ENCODE measurements at regions not wholly inside any gene's neighbourhood (a gene's known extent, or its start where the extent isn't known, plus 50 kb on each side); places are given as distances from the start of the nearest gene placed in this dataset.

GRCh38 chr9:81833563-81834345, 94.5 kb upstream of the SPATA31D4 start:
- DNase-seq (ENCODE audit: low spot score) (no peak), ATAC-seq (no peak)
- Mint-ChIP-seq H3K36me3 (no peaks in the 10 kb centered on the region), H3K4me3 (no peak overlapping the region), H3K27ac (no peak overlapping the region), H3K4me1 (ENCODE audit: low read depth in 2 of 2) (peaks cover 0 to 3% of the 10 kb centered on the region in 2 donors), H3K9me3 (no peaks in the 10 kb centered on the region), H3K27me3 (no peaks in the 10 kb centered on the region)

GRCh38 chr9:81841333-81841732, 86.9 kb upstream of the SPATA31D4 start:
- ATAC-seq (no peak), DNase-seq (ENCODE audit: low spot score) (no peak)
- no peaks in the 10 kb centered on the region for H3K4me1 Mint-ChIP-seq (ENCODE audit: low read depth in 2 of 2)
- H3K27ac Mint-ChIP-seq: no peak overlapping the region
- no peak overlapping the region for H3K4me3 Mint-ChIP-seq
- H3K9me3 Mint-ChIP-seq: no peaks in the 10 kb centered on the region
- H3K36me3 Mint-ChIP-seq: no peaks in the 10 kb centered on the region
- peaks cover 0 to 6% of the 10 kb centered on the region in 2 donors for H3K27me3 Mint-ChIP-seq

- no peak overlapping the region for H3K27ac Mint-ChIP-seq
- H3K4me1 Mint-ChIP-seq (ENCODE audit: low read depth in 2 of 2): no peaks in the 10 kb centered on the region
- H3K9me3 Mint-ChIP-seq: no peaks in the 10 kb centered on the region
- DNase-seq (ENCODE audit: low spot score): no peak
- ATAC-seq: no peak
- no peaks in the 10 kb centered on the region for H3K36me3 Mint-ChIP-seq
- no peak overlapping the region for H3K4me3 Mint-ChIP-seq
- H3K27me3 Mint-ChIP-seq: peaks cover 0 to 6% of the 10 kb centered on the region in 2 donors
Observed at GRCh38 chr9:81844131-81844567, 84.1 kb upstream of the SPATA31D4 start.

GRCh38 chr9:81847181-81847915, 80.9 kb upstream of the SPATA31D4 start:
- Mint-ChIP-seq H3K27ac (no peak overlapping the region), H3K36me3 (no peaks in the 10 kb centered on the region), H3K9me3 (no peaks in the 10 kb centered on the region), H3K4me3 (no peak overlapping the region), H3K4me1 (ENCODE audit: low read depth in 2 of 2) (no peaks in the 10 kb centered on the region), H3K27me3 (no peaks in the 10 kb centered on the region)
- ATAC-seq (no peak), DNase-seq (ENCODE audit: low spot score) (no peak)

GRCh38 chr9:81848472-81848871, 79.8 kb upstream of the SPATA31D4 start:
- Mint-ChIP-seq H3K9me3 (no peaks in the 10 kb centered on the region), H3K27me3 (no peaks in the 10 kb centered on the region), H3K4me1 (ENCODE audit: low read depth in 2 of 2) (no peaks in the 10 kb centered on the region), H3K36me3 (no peaks in the 10 kb centered on the region), H3K27ac (no peak overlapping the region), H3K4me3 (no peak overlapping the region)
- DNase-seq (ENCODE audit: low spot score) (no peak), ATAC-seq (no peak)

- no peak overlapping the region for H3K27ac Mint-ChIP-seq
Observed at GRCh38 chr9:81849631-81850259, 78.5 kb upstream of the SPATA31D4 start.

GRCh38 chr9:81850724-81851123, 77.5 kb upstream of the SPATA31D4 start:
- H3K4me1 Mint-ChIP-seq (ENCODE audit: low read depth in 2 of 2): no peaks in the 10 kb centered on the region
- no peak for DNase-seq (ENCODE audit: low spot score)
- H3K36me3 Mint-ChIP-seq: no peaks in the 10 kb centered on the region
- H3K9me3 Mint-ChIP-seq: no peaks in the 10 kb centered on the region
- no peaks in the 10 kb centered on the region for H3K27me3 Mint-ChIP-seq
- ATAC-seq: no peak
- H3K4me3 Mint-ChIP-seq: no peak overlapping the region
- H3K27ac Mint-ChIP-seq: no peak overlapping the region

More at GRCh38 chr9:81849631-81850259, 78.5 kb upstream of the SPATA31D4 start:
- H3K4me1 Mint-ChIP-seq (ENCODE audit: low read depth in 2 of 2): no peaks in the 10 kb centered on the region
- H3K36me3 Mint-ChIP-seq: no peaks in the 10 kb centered on the region
- DNase-seq (ENCODE audit: low spot score) (no peak), ATAC-seq (no peak)
- no peaks in the 10 kb centered on the region for H3K27me3 Mint-ChIP-seq
- no peaks in the 10 kb centered on the region for H3K9me3 Mint-ChIP-seq
- no peak overlapping the region for H3K4me3 Mint-ChIP-seq

GRCh38 chr9:81851340-81851739, 76.9 kb upstream of the SPATA31D4 start:
- H3K27ac Mint-ChIP-seq: no peak overlapping the region
- H3K27me3 Mint-ChIP-seq: no peaks in the 10 kb centered on the region
- DNase-seq (ENCODE audit: low spot score) (no peak), ATAC-seq (no peak)
- no peaks in the 10 kb centered on the region for H3K9me3 Mint-ChIP-seq
- no peaks in the 10 kb centered on the region for H3K36me3 Mint-ChIP-seq
- no peaks in the 10 kb centered on the region for H3K4me1 Mint-ChIP-seq (ENCODE audit: low read depth in 2 of 2)
- H3K4me3 Mint-ChIP-seq: no peak overlapping the region

- H3K27me3 Mint-ChIP-seq: peaks cover 0 to 3% of the 10 kb centered on the region in 2 donors
- H3K36me3 Mint-ChIP-seq: no peaks in the 10 kb centered on the region
- no peak for DNase-seq (ENCODE audit: low spot score)
Observed at GRCh38 chr9:81852820-81853219, 75.4 kb upstream of the SPATA31D4 start.

GRCh38 chr9:81855538-81855937, 72.7 kb upstream of the SPATA31D4 start:
- H3K27ac Mint-ChIP-seq: no peak overlapping the region
- DNase-seq (ENCODE audit: low spot score) (no peak), ATAC-seq (no peak)
- H3K4me3 Mint-ChIP-seq: no peak overlapping the region
- H3K9me3 Mint-ChIP-seq: no peaks in the 10 kb centered on the region
- no peaks in the 10 kb centered on the region for H3K36me3 Mint-ChIP-seq
- peaks cover 0 to 3% of the 10 kb centered on the region in 2 donors for H3K27me3 Mint-ChIP-seq
- H3K4me1 Mint-ChIP-seq (ENCODE audit: low read depth in 2 of 2): no peaks in the 10 kb centered on the region

More at GRCh38 chr9:81852820-81853219, 75.4 kb upstream of the SPATA31D4 start:
- no peak for ATAC-seq
- Mint-ChIP-seq H3K9me3 (no peaks in the 10 kb centered on the region), H3K4me3 (no peak overlapping the region), H3K27ac (no peak overlapping the region), H3K4me1 (ENCODE audit: low read depth in 2 of 2) (no peaks in the 10 kb centered on the region)

GRCh38 chr9:81858657-81859430, 69.4 kb upstream of the SPATA31D4 start:
- H3K4me1 Mint-ChIP-seq (ENCODE audit: low read depth in 2 of 2): no peaks in the 10 kb centered on the region
- DNase-seq (ENCODE audit: low spot score): no peak
- ATAC-seq: no peak
- no peaks in the 10 kb centered on the region for H3K9me3 Mint-ChIP-seq
- peaks cover 0 to 3% of the 10 kb centered on the region in 2 donors for H3K27me3 Mint-ChIP-seq
- no peak overlapping the region for H3K27ac Mint-ChIP-seq
- no peaks in the 10 kb centered on the region for H3K36me3 Mint-ChIP-seq
- no peak overlapping the region for H3K4me3 Mint-ChIP-seq

GRCh38 chr9:81860581-81860980, 67.6 kb upstream of the SPATA31D4 start:
- Mint-ChIP-seq H3K9me3 (no peaks in the 10 kb centered on the region), H3K4me3 (no peak overlapping the region), H3K36me3 (no peaks in the 10 kb centered on the region), H3K27me3 (peaks cover 0 to 6% of the 10 kb centered on the region in 2 donors), H3K27ac (no peak overlapping the region), H3K4me1 (ENCODE audit: low read depth in 2 of 2) (no peaks in the 10 kb centered on the region)
- DNase-seq (ENCODE audit: low spot score): no peak
- ATAC-seq: peak in 1 of 2 donors; percentile 6

GRCh38 chr9:81861644-81862043, 66.6 kb upstream of the SPATA31D4 start:
- no peak for ATAC-seq
- H3K27me3 Mint-ChIP-seq: peaks cover 0 to 9% of the 10 kb centered on the region in 2 donors
- DNase-seq (ENCODE audit: low spot score): no peak

More at GRCh38 chr9:81861644-81862043, 66.6 kb upstream of the SPATA31D4 start:
- Mint-ChIP-seq H3K36me3 (no peaks in the 10 kb centered on the region), H3K27ac (no peak overlapping the region), H3K4me1 (ENCODE audit: low read depth in 2 of 2) (no peaks in the 10 kb centered on the region), H3K9me3 (no peaks in the 10 kb centered on the region), H3K4me3 (no peak overlapping the region)

Data from natural killer cell treated with Interleukin-12 subunit alpha and Interleukin-12 subunit beta and Interleukin-15 and Interleukin-18, amount 100 ng/mL, for 72 hours (primary cell).